DMS153 (cell line): ENCODE measurements at regions not wholly inside any gene's neighbourhood (a gene's known extent, or its start where the extent isn't known, plus 50 kb on each side); places are given as distances from the start of the nearest gene placed in this dataset.

Experiments used
- DNase-seq: peaks from one replicate; lab custom pipeline; 2025; lab: John Stamatoyannopoulos, UW

GRCh38 chr2:81942876-81943275 is 1638.3 kb upstream of the LRRTM1 start:
- DNase-seq = no peak

DNA sequence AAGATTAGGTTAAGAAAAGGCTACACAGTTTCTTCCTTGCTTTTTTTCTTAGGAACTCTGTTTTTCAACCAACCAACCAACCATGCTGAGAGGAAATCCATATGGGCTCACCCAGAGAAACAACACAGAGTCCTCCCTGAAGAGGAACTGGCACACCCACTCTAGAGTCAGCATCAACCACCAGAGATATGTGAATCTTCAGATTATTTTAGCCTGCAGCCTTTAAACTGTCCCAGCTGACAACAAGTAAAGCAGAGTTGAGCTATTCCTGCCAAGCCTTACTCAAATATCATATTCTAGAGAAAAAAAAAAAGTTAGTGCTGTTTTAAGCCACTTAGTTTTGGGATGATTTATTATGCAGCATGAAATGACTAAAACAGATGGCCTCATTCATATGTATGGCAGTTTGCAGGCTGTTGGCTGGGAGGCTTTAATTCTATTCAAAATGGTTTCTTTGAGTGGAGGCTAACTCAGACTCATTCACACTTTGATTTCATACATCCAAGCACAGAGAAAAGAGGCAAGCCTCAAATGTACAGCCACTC is 1637.7 kb upstream of the LRRTM1 start:
- DNase-seq = no peak

DNA sequence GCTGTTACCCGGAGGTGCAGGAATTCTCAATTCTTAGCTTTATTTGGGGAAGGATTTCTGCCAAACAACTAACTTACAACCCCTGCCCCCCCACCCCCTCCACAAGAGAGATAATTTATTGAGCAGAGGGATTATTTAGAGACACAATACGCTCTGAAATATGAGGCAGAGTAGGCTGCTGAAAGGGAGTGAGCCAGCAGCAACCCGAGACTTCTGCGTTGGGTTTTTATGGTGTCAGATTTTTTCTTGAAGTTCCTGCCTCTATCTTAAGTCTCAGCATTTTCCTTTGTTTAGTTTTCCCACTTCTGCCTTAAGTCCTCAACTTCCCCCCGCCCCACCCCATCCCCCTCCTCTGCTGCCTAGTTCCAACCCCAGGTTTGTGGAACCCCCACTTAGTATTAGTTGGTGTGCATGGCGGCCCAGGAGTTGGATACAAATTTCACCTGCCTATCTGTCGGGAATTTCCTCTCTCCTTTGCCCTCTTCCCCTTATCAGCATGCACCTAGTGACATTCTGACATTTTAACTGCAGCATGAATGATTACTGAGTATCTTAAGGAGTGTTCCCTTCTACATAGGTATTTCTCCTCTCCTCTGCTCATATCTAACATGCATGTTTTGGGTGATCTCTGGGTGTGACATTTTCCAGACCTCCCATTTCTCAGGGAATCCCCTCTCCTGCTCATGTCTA is 1635.9 kb upstream of the LRRTM1 start:
- DNase-seq = no peak

DNA sequence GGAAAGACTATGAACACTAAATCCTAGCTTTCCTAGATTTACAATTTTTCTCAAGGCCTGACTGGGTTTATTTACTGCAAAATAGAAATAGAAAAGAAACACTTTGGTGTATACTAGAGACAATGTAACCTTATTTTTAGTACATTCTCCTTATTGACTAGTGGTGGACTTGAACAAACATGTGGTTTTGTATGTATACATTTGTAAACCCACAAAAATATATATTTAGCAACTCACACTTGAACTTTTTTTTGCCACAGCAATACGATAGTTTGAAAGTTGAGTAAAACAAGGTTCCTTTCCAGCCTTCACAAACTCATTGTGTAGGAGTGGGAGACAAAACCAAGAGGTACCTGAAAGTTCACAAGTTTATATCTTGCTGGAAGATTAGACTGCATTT is 1633.4 kb upstream of the LRRTM1 start:
- DNase-seq = no peak

DNA sequence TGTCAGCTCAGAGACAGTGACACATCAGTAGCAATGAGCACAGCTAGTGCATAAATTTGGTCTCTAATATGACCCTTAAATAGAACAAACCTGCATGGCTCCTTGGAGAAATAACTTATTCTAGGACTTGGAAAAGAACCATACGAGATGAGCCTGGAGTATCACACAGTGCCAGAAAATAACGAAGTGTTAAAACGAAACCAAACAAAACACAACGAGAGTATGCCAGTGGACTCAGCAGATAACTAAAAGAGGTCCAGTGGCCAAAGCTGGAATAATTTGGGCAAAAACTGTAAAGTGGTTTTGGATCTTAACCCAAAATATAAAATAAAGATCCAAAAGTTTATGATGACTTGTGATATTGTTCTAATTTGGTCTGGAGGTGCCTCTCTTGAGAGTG is 1599.0 kb upstream of the LRRTM1 start:
- DNase-seq = no peak

GRCh38 chr2:81901017-81901416 is 1596.5 kb upstream of the LRRTM1 start:
- no peak for DNase-seq

- DNase-seq = no peak
Measured at GRCh38 chr2:81895620-81896250, 1591.2 kb upstream of the LRRTM1 start.

GRCh38 chr2:81894451-81894990 is 1590.0 kb upstream of the LRRTM1 start:
- DNase-seq = no peak

GRCh38 chr2:81876624-81877023 is 1572.1 kb upstream of the LRRTM1 start:
- no peak for DNase-seq

GRCh38 chr2:81872006-81872405 is 1567.5 kb upstream of the LRRTM1 start:
- DNase-seq = no peak

- DNase-seq = no peak
Measured at GRCh38 chr2:81870119-81870518, 1565.6 kb upstream of the LRRTM1 start.

GRCh38 chr2:81858998-81859397 is 1554.4 kb upstream of the LRRTM1 start:
- DNase-seq = peak; percentile 68

- no peak for DNase-seq
Measured at GRCh38 chr2:81853341-81853740, 1548.8 kb upstream of the LRRTM1 start.

DNA sequence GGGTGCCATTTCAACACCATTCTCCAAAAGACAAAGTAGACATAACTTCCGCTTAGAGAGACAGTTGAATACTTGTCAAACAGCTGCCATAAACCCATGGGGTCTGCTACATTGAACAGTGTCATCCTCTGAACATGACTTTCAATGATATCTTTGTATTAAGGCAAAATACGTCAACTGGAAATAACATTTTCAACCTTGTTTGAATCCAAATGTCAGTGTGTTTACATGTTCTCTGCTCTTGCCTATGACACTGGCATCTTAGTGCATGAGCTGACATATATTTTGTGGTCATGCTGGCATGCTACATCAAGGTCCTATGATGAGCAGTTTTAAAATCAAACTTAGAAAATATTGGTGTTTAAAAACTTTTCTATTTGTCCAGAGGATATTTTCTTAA is 1548.1 kb upstream of the LRRTM1 start:
- no peak for DNase-seq

DNA sequence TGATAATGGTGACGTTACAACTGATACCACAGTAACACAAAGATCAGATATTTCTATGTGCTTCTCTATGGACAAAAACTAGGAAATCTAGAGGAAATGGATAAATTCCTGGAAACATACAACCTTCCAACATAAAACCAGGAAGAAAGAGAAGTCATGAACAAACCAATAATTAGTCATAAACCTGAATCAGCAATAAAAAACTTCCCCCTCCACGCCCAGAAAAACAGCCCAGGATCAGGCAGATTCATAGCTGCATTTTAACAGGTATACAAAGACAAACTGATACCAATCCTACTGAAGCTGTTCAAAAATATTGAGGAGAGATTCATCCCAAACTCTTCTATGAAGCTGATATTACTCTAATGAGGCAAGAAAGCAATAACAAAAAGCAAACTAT is 1535.2 kb upstream of the LRRTM1 start:
- DNase-seq = no peak

- peak; percentile 0 for DNase-seq
Measured at GRCh38 chr2:81835321-81836000, 1530.9 kb upstream of the LRRTM1 start.

GRCh38 chr2:81786811-81787210 is 1482.3 kb upstream of the LRRTM1 start:
- no peak for DNase-seq

- DNase-seq = no peak
Measured at GRCh38 chr2:81767187-81767912, 1462.8 kb upstream of the LRRTM1 start.

- no peak for DNase-seq
Measured at GRCh38 chr2:81747481-81748070, 1443.0 kb upstream of the LRRTM1 start.

- DNase-seq = no peak
Measured at GRCh38 chr2:81739966-81740365, 1435.4 kb upstream of the LRRTM1 start.

DNA sequence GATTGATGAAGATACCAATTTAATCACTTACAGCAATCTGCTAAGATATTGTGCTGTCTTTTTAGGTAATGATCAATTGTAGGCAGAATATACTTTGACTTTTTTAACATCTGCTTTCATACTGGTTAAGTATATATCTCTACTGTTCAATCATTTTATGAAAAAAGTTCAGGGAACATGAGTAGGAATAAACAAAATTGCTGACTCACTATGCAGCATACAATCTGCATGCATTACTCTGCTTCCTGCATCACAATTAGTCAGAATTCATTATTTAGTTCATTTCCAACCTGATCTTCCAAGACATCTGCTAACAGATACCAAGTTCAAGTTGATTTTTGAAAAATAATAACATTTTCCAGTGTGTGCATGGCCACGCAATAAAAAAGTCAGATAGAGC is 1430.4 kb upstream of the LRRTM1 start:
- DNase-seq = no peak

- no peak for DNase-seq
Measured at GRCh38 chr2:81714817-81715216, 1410.3 kb upstream of the LRRTM1 start.
